Panc1 (cell line): ENCODE measurements at regions not wholly inside any gene's neighbourhood (a gene's known extent, or its start where the extent isn't known, plus 50 kb on each side); places are given as distances from the start of the nearest gene placed in this dataset.

ENCODE experiments used
- ATAC-seq: fragments of 200-7000 bp; cut with Tn5 transposase; 2 replicates; pipeline ENCODE4 v1.9.1; 2020; ENCODE audit warnings: mild to moderate bottlenecking, moderate library complexity
- BruUV-seq: library from RNA; stranded (reverse); fragments of 400-500 nt; replicated peaks from 2 replicates; lab custom pipeline; 2021; lab: Mats Ljungman, UMichigan
- CTCF ChIA-PET: fragments of 300-600 bp; sonication (Branson Sonifier 250); formaldehyde crosslinking; loops from one replicate; lab custom pipeline; 2022; ENCODE audit warnings: antibody characterized with exemption; lab: Charles Lee
- POLR2A ChIA-PET: fragments of 300-600 bp; sonication (Branson Sonifier 250); formaldehyde crosslinking; loops from one replicate; lab custom pipeline; 2022; ENCODE audit warnings: antibody characterized with exemption; lab: Charles Lee
- DNase-seq: peaks from one replicate; pipeline ENCODE4 v3.0.0-alpha.2; 2010; ENCODE audit warnings: low read depth, low spot score
- H3K27ac ChIP-seq: 2 replicates; pipeline ENCODE4 v1.5.1; 2011; ENCODE audit warnings: mild to moderate bottlenecking, low read length, inconsistent platforms
- H3K27me3 ChIP-seq: fragments of 200-500 bp; sonication (Bioruptor generic); 2 replicates; pipeline ENCODE4 v1.6.0; 2014; ENCODE audit warnings: low read length, inconsistent platforms; ENCODE audit not compliant: control insufficient read depth, insufficient read depth
- H3K36me3 ChIP-seq: fragments of 200-500 bp; sonication (Bioruptor generic); 2 replicates; pipeline ENCODE4 v1.5.1; 2014; ENCODE audit warnings: inconsistent platforms, mild to moderate bottlenecking, low read length, moderate library complexity; ENCODE audit not compliant: control insufficient read depth, insufficient read depth
- H3K4me1 ChIP-seq: 2 replicates; pipeline ENCODE4 v1.5.1; 2011; ENCODE audit warnings: inconsistent platforms, mild to moderate bottlenecking, low read length, moderate library complexity; ENCODE audit not compliant: control insufficient read depth, insufficient read depth
- H3K4me3 ChIP-seq, 2 experiments: 2 replicates each; pipeline ENCODE4 v1.5.1; 2011 to 2012; ENCODE audit warnings: low read depth in 2 of 2, low read length in 2 of 2, mild to moderate bottlenecking in 2 of 2, inconsistent platforms in 1 of 2, moderate library complexity in 1 of 2
- H3K9me3 ChIP-seq: fragments of 200-500 bp; sonication (Bioruptor generic); 2 replicates; pipeline ENCODE4 v1.5.1; 2014; ENCODE audit warnings: low read depth, mild to moderate bottlenecking, inconsistent platforms, low read length, moderate library complexity; ENCODE audit not compliant: control insufficient read depth, insufficient read depth
- POLR2AphosphoS5 ChIP-seq: IDR thresholded peaks from 2 replicates; pipeline ENCODE4 v1.6.1; 2012; ENCODE audit warnings: mild to moderate bottlenecking, low read depth, low read length, moderate library complexity
- SIN3A ChIP-seq: IDR thresholded peaks from 2 replicates; pipeline ENCODE4 v1.6.1; 2012; ENCODE audit warnings: low read depth, mild to moderate bottlenecking, low read length, moderate library complexity, borderline replicate concordance; ENCODE audit not compliant: insufficient read depth
- TCF7L2 ChIP-seq: IDR thresholded peaks from 2 replicates; pipeline ENCODE4 v1.6.1; 2011; ENCODE audit warnings: mild to moderate bottlenecking, low read depth, low read length, inconsistent platforms
- in situ Hi-C: cut with HindIII; loops from 2 replicates; pipeline ENCODE4 v1.10.0; 2016; ENCODE audit warnings: low sequenced_read_pairs, low pct_unique_long_range_greater_than_20kb
- intact Hi-C: fragments of 100-400 bp; cut with micrococcal nuclease; formaldehyde crosslinking; loops from one replicate; pipeline ENCODE4 v1.10.0; 2022; ENCODE audit not compliant: unreplicated experiment
- TF ChIP-seq, protein P1 (sequence below): fragments of 450-650 bp; IDR thresholded peaks from 2 replicates; pipeline ENCODE4 v1.5.1; 2017; ENCODE audit warnings: mild to moderate bottlenecking
- TF ChIP-seq, protein P2 (sequence below), 2 experiments: IDR thresholded peaks; 2 replicates each; pipeline ENCODE4 v1.6.1; 2011 to 2012; ENCODE audit warnings: low read depth in 2 of 2, control low read depth in 1 of 2, low read length in 1 of 2, mild to moderate bottlenecking in 1 of 2, moderate library complexity in 1 of 2; ENCODE audit not compliant: insufficient read depth in 1 of 2

DNA sequence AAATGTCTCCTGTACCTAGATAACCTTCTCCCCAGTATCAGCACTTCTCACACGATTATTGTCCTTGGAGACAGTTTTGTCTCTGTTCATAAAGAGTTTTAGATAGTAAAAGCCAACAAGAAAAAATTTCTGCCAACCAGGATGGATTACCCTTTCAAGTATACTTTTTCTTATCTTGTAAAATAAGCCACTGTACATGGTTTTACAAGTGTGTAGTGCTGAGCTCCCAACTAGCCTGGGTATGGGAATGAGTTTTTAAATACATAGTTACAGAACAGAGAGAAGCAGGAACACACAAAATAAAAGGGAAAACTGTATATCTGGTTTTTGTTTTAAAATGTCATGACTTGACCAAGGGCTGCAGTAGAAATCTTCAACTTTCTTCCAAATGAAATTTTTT is 76.7 kb downstream of the C18orf54 start:
- ATAC-seq = no peak
- POLR2A ChIA-PET = no interaction called here

DNA sequence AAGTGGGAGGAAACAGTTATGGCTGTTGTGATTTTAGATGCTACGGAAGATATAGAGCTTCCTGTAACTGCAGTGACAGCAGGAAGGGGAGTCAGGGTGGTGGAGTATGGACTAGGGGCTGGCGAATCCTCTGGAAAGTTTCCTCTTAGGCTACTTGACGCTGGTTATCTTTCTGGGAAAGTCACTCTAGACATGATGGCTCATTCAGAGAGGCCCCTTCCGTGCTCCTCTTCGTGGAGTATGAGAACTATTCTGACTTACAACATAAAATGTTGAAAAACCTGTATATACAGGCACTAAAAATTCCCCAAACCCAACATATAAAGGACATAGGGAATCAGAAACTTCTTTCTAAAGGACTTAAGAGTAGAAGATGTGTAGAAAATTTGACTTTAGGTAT is 78.8 kb downstream of the C18orf54 start:
- POLR2A ChIA-PET = no interaction called here
- CTCF ChIA-PET = no interaction called here

More for the DNA sequence above, 76.7 kb downstream of the C18orf54 start:
- DNase-seq = no peak
- H3K27me3 ChIP-seq = no peaks in the 10 kb centered on the region; the same call in 1 of the 2 replicates
- in situ Hi-C loops (no loop called here), intact Hi-C loops (no loop called here)
- CTCF ChIA-PET = no interaction called here
- no peaks in the 10 kb centered on the region for H3K36me3 ChIP-seq
- no peaks in the 10 kb centered on the region for H3K9me3 ChIP-seq
- no TSS peak for BruUV-seq
- TF ChIP-seq, protein P1, sequence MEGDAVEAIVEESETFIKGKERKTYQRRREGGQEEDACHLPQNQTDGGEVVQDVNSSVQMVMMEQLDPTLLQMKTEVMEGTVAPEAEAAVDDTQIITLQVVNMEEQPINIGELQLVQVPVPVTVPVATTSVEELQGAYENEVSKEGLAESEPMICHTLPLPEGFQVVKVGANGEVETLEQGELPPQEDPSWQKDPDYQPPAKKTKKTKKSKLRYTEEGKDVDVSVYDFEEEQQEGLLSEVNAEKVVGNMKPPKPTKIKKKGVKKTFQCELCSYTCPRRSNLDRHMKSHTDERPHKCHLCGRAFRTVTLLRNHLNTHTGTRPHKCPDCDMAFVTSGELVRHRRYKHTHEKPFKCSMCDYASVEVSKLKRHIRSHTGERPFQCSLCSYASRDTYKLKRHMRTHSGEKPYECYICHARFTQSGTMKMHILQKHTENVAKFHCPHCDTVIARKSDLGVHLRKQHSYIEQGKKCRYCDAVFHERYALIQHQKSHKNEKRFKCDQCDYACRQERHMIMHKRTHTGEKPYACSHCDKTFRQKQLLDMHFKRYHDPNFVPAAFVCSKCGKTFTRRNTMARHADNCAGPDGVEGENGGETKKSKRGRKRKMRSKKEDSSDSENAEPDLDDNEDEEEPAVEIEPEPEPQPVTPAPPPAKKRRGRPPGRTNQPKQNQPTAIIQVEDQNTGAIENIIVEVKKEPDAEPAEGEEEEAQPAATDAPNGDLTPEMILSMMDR = no peak
- TF ChIP-seq TCF7L2 = no peak
- TF ChIP-seq, protein P2, sequence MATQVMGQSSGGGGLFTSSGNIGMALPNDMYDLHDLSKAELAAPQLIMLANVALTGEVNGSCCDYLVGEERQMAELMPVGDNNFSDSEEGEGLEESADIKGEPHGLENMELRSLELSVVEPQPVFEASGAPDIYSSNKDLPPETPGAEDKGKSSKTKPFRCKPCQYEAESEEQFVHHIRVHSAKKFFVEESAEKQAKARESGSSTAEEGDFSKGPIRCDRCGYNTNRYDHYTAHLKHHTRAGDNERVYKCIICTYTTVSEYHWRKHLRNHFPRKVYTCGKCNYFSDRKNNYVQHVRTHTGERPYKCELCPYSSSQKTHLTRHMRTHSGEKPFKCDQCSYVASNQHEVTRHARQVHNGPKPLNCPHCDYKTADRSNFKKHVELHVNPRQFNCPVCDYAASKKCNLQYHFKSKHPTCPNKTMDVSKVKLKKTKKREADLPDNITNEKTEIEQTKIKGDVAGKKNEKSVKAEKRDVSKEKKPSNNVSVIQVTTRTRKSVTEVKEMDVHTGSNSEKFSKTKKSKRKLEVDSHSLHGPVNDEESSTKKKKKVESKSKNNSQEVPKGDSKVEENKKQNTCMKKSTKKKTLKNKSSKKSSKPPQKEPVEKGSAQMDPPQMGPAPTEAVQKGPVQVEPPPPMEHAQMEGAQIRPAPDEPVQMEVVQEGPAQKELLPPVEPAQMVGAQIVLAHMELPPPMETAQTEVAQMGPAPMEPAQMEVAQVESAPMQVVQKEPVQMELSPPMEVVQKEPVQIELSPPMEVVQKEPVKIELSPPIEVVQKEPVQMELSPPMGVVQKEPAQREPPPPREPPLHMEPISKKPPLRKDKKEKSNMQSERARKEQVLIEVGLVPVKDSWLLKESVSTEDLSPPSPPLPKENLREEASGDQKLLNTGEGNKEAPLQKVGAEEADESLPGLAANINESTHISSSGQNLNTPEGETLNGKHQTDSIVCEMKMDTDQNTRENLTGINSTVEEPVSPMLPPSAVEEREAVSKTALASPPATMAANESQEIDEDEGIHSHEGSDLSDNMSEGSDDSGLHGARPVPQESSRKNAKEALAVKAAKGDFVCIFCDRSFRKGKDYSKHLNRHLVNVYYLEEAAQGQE (IDR thresholded peaks at IDR 0.05; ENCODE audit: insufficient read depth in 1 of 2, low read depth in 2 of 2, low read length in 1 of 2) = no peak
- H3K4me1 ChIP-seq = no peaks in the 10 kb centered on the region
- no peak overlapping the region for H3K27ac ChIP-seq
- no peak overlapping the region for H3K4me3 ChIP-seq

More for the DNA sequence above, 78.8 kb downstream of the C18orf54 start:
- ATAC-seq = no peak
- H3K27ac ChIP-seq = no peak overlapping the region
- DNase-seq = no peak
- no peaks in the 10 kb centered on the region; the same call in 1 of the 2 replicates for H3K27me3 ChIP-seq
- no peaks in the 10 kb centered on the region for H3K4me1 ChIP-seq
- in situ Hi-C loops (no loop called here), intact Hi-C loops (no loop called here)
- TF ChIP-seq SIN3A (no peak), TCF7L2 (no peak), POLR2AphosphoS5 (no peak)
- TF ChIP-seq, protein P2 (IDR thresholded peaks at IDR 0.05; ENCODE audit: insufficient read depth in 1 of 2, low read depth in 2 of 2, low read length in 1 of 2) = no peak
- TF ChIP-seq, protein P1 = no peak
- BruUV-seq = no TSS peak
- no peak overlapping the region for H3K4me3 ChIP-seq
- H3K9me3 ChIP-seq = no peaks in the 10 kb centered on the region
- no peaks in the 10 kb centered on the region for H3K36me3 ChIP-seq
